ENCODE measurements at regions not wholly inside any gene's neighbourhood (a gene's known extent, or its start where the extent isn't known, plus 50 kb on each side); places are given as distances from the start of the nearest gene placed in this dataset.

DNA sequence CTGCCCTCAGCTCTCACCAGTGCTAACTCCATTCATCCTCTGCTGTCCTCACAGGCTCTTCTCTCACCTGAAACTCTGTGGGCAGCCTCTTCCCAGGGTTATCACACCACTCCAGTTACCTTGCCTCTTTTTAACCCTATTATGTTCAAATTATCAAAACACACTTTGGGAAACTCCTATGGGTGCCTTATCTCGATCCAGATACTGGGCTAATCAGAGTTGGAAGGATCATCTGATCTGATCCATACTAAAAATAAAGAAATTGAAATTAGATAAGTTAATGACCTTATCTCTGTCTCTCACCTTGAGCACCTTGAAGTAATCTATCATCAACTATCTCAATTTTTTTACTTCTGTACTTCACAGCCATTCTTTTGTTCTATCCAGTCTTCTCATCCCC is 300.5 kb upstream of the ISL1 start:
- H4K5ac ChIP-seq (ENCODE audit: insufficient read length, low read depth, low read length), result no peak overlapping the region
- no peaks in the 10 kb centered on the region for H3K79me1 ChIP-seq (ENCODE audit: insufficient read depth, low read depth, low read length, poor library complexity, severe bottlenecking)
- no peak overlapping the region for H3K18ac ChIP-seq (ENCODE audit: insufficient read length, low read depth, low read length)
- no peak overlapping the region for H3K23ac ChIP-seq (ENCODE audit: insufficient read length, low read depth, low read length)
- H3K27me3 Mint-ChIP-seq (ENCODE audit: low read depth), result no peaks in the 10 kb centered on the region; the same call in 1 of the 2 replicates
- H3K4me1 Mint-ChIP-seq, result no peaks in the 10 kb centered on the region
- H3K36me3 Mint-ChIP-seq (ENCODE audit: insufficient read depth in 1 of 3, low read depth in 3 of 3), result no peaks in the 10 kb centered on the region; a peak in 1 of 7 replicates
- no peaks in the 10 kb centered on the region for H3K79me2 ChIP-seq (ENCODE audit: insufficient read depth, low read length)
- no peak overlapping the region for H4K91ac ChIP-seq (ENCODE audit: insufficient read length, low read depth, low read length)
- no peak overlapping the region for H2BK12ac ChIP-seq (ENCODE audit: insufficient read length, low read depth, low read length)
- H3K4me3 Mint-ChIP-seq, result no peak overlapping the region
- no peak overlapping the region for H2BK20ac ChIP-seq (ENCODE audit: low read depth, low read length, poor library complexity, severe bottlenecking)
- no peak overlapping the region for H3K27ac Mint-ChIP-seq
- H3K27ac ChIP-seq (ENCODE audit: insufficient read length, low read depth, low read length), result no peak overlapping the region
- H2BK5ac ChIP-seq (ENCODE audit: insufficient read length, low read length), result no peak overlapping the region
- no peak overlapping the region for H2BK120ac ChIP-seq (ENCODE audit: low read depth, low read length, poor library complexity, severe bottlenecking)
- DNase-seq, result no peak
- H3K4me1 ChIP-seq (ENCODE audit: insufficient read depth, low read length), result no peaks in the 10 kb centered on the region
- no peaks in the 10 kb centered on the region for H3K9me3 Mint-ChIP-seq
- H3K4me2 ChIP-seq (ENCODE audit: insufficient read depth, insufficient read length, low read length), result no peak overlapping the region
- H2BK15ac ChIP-seq (ENCODE audit: low read depth, low read length), result no peak overlapping the region
- no peak overlapping the region for H2AFZ ChIP-seq (ENCODE audit: low read length)
- TF ChIP-seq CTCF (conservative IDR thresholded peaks at IDR 0.05), result no peak
- H4K20me1 ChIP-seq (ENCODE audit: control insufficient read depth, insufficient read depth, insufficient read length), result no peaks in the 10 kb centered on the region
- no peak overlapping the region for H3K14ac ChIP-seq (ENCODE audit: insufficient read depth, low read length)
- H3K9ac ChIP-seq (ENCODE audit: extremely low read depth, insufficient read length, low read length), result no peak overlapping the region
- no peak overlapping the region for H4K8ac ChIP-seq (replicated peaks; ENCODE audit: insufficient read length, low read depth, low read length)
- no peaks in the 10 kb centered on the region for H3K27me3 ChIP-seq (ENCODE audit: insufficient read depth, low read length)
- no peak overlapping the region for H3K56ac ChIP-seq (ENCODE audit: insufficient read length, low read depth, low read length)
- H2AK5ac ChIP-seq (ENCODE audit: insufficient read length, low read length), result no peak overlapping the region
- H3K23me2 ChIP-seq (ENCODE audit: insufficient read length, low read depth, low read length, poor library complexity, severe bottlenecking), result no peaks in the 10 kb centered on the region
- WGBS (ENCODE audit: extremely low coverage, insufficient read length, low lambda C conversion rate), result no CpG with 5 or more reads among the region's 1 CpG
- no peak overlapping the region for H3T11ph ChIP-seq (ENCODE audit: low read length)
- no peak overlapping the region for H3K4ac ChIP-seq (ENCODE audit: low read depth, low read length)
- H3K9me3 ChIP-seq (ENCODE audit: control insufficient read depth, low read depth, low read length), result no peaks in the 10 kb centered on the region
